ENCODE measurements at regions not wholly inside any gene's neighbourhood (a gene's known extent, or its start where the extent isn't known, plus 50 kb on each side); places are given as distances from the start of the nearest gene placed in this dataset.

- Histone ChIP-seq H3K27ac (no peak overlapping the region), H3K4me3 (no peak overlapping the region), H3K27me3 (no peaks in the 10 kb centered on the region), H3K4me1 (no peaks in the 10 kb centered on the region), H3K36me3 (no peaks in the 10 kb centered on the region), H3K9me3 (no peaks in the 10 kb centered on the region)
- DNase-seq: no peak
- no peak for TF ChIP-seq POLR2AphosphoS5 (IDR thresholded peaks at IDR 0.05)
- TF ChIP-seq EP300 (IDR thresholded peaks at IDR 0.05): no peak
- no peak for TF ChIP-seq POLR2A (IDR thresholded peaks at IDR 0.05)
- no peak for TF ChIP-seq CTCF (IDR thresholded peaks at IDR 0.05)
- intact Hi-C loops (cut with DNase I): no loop called here
- WGBS, 2 donors: 62 to 68% methylated on average over 1 of the region's 1 CpG
Measured at GRCh38 chr3:33937628-33938027, 139.2 kb downstream of the PDCD6IP start.

- no peak for DNase-seq
- WGBS, 2 donors: 41 to 74% methylated on average over 5 of the region's 5 CpGs
- Histone ChIP-seq H3K4me3 (no peak overlapping the region), H3K27me3 (no peaks in the 10 kb centered on the region), H3K4me1 (no peaks in the 10 kb centered on the region), H3K36me3 (no peaks in the 10 kb centered on the region), H3K9me3 (no peaks in the 10 kb centered on the region), H3K27ac (no peak overlapping the region)
- intact Hi-C loops (cut with DNase I): no loop called here
- TF ChIP-seq POLR2A (IDR thresholded peaks at IDR 0.05): no peak
- TF ChIP-seq EP300 (IDR thresholded peaks at IDR 0.05): no peak
- no peak for TF ChIP-seq POLR2AphosphoS5 (IDR thresholded peaks at IDR 0.05)
- no peak for TF ChIP-seq CTCF (IDR thresholded peaks at IDR 0.05)
Measured at GRCh38 chr3:33940149-33940548, 141.7 kb downstream of the PDCD6IP start.

- H3K36me3 ChIP-seq: no peaks in the 10 kb centered on the region
Measured at GRCh38 chr3:33940736-33941135, 142.3 kb downstream of the PDCD6IP start.

GRCh38 chr3:33941804-33942203, 143.4 kb downstream of the PDCD6IP start:
- Histone ChIP-seq H3K9me3 (no peaks in the 10 kb centered on the region), H3K27ac (no peak overlapping the region), H3K4me3 (no peak overlapping the region), H3K36me3 (no peaks in the 10 kb centered on the region), H3K4me1 (no peaks in the 10 kb centered on the region), H3K27me3 (no peaks in the 10 kb centered on the region)
- no peak for DNase-seq
- WGBS, 2 donors: 85 to 97% methylated on average over 1 of the region's 1 CpG
- TF ChIP-seq POLR2AphosphoS5 (IDR thresholded peaks at IDR 0.05) (no peak), POLR2A (IDR thresholded peaks at IDR 0.05) (no peak), CTCF (IDR thresholded peaks at IDR 0.05) (no peak), EP300 (IDR thresholded peaks at IDR 0.05) (no peak)
- intact Hi-C loops (cut with DNase I): no loop called here

More at GRCh38 chr3:33940736-33941135, 142.3 kb downstream of the PDCD6IP start:
- Histone ChIP-seq H3K4me1 (no peaks in the 10 kb centered on the region), H3K27ac (no peak overlapping the region), H3K9me3 (no peaks in the 10 kb centered on the region), H3K27me3 (no peaks in the 10 kb centered on the region), H3K4me3 (no peak overlapping the region)
- WGBS, 2 donors: 74 to 75% methylated on average over 4 of the region's 4 CpGs
- no peak for DNase-seq
- TF ChIP-seq POLR2AphosphoS5 (IDR thresholded peaks at IDR 0.05) (no peak), POLR2A (IDR thresholded peaks at IDR 0.05) (no peak), EP300 (IDR thresholded peaks at IDR 0.05) (no peak), CTCF (IDR thresholded peaks at IDR 0.05) (no peak)
- intact Hi-C loops (cut with DNase I): no loop called here

GRCh38 chr3:33942483-33943150, 144.2 kb downstream of the PDCD6IP start:
- Histone ChIP-seq H3K9me3 (no peaks in the 10 kb centered on the region), H3K27me3 (no peaks in the 10 kb centered on the region), H3K4me3 (no peak overlapping the region), H3K36me3 (no peaks in the 10 kb centered on the region), H3K27ac (no peak overlapping the region), H3K4me1 (no peaks in the 10 kb centered on the region)
- no peak for TF ChIP-seq POLR2AphosphoS5 (IDR thresholded peaks at IDR 0.05)
- TF ChIP-seq EP300 (IDR thresholded peaks at IDR 0.05): no peak
- no peak for TF ChIP-seq CTCF (IDR thresholded peaks at IDR 0.05)
- TF ChIP-seq POLR2A (IDR thresholded peaks at IDR 0.05): no peak
- intact Hi-C loops (cut with DNase I): no loop called here
- 84 to 85% methylated on average over 4 of the region's 4 CpGs for WGBS, 2 donors
- no peak for DNase-seq

Data from sigmoid colon (tissue), 6 donors.